ENCODE measurements at regions not wholly inside any gene's neighbourhood (a gene's known extent, or its start where the extent isn't known, plus 50 kb on each side); places are given as distances from the start of the nearest gene placed in this dataset.

DNA sequence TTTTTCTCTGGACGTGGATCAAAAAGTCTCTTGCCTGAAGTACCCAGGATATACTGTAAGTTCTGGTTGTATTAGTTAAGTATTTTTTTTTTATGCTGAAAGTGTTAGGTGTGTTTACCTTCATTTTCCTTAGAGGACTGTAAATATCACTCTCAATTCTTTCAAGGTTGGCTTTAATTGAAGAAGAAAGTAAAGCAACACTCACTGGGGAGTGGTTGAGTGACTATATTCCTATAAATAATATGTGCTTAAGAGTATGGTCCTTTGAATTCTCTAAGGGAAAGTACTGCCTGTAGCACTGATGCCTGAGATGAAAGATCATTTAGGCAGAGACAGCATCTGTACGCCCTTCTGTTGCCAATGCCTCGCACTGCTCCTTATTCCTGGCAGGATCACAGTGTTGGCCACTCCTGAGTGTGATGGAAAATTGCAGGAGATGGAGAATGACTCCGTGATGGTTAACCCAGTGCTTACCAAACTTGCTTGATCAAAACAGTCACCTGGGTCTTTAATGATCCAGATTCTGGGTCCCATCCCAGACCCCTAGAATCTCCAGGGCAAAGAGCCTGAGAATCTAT, 182.0 kb upstream of the MPDZ start:
- TF ChIP-seq POLR2A (IDR thresholded peaks at IDR 0.05; ENCODE audit: low read depth) (no peak), EP300 (IDR thresholded peaks at IDR 0.05) (no peak)
- TF ChIP-seq, protein P1, sequence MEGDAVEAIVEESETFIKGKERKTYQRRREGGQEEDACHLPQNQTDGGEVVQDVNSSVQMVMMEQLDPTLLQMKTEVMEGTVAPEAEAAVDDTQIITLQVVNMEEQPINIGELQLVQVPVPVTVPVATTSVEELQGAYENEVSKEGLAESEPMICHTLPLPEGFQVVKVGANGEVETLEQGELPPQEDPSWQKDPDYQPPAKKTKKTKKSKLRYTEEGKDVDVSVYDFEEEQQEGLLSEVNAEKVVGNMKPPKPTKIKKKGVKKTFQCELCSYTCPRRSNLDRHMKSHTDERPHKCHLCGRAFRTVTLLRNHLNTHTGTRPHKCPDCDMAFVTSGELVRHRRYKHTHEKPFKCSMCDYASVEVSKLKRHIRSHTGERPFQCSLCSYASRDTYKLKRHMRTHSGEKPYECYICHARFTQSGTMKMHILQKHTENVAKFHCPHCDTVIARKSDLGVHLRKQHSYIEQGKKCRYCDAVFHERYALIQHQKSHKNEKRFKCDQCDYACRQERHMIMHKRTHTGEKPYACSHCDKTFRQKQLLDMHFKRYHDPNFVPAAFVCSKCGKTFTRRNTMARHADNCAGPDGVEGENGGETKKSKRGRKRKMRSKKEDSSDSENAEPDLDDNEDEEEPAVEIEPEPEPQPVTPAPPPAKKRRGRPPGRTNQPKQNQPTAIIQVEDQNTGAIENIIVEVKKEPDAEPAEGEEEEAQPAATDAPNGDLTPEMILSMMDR (IDR thresholded peaks at IDR 0.05): no peak

Data from esophagus muscularis mucosa (tissue), 4 donors.